Neutrophil (primary cell): ENCODE measurements at regions not wholly inside any gene's neighbourhood (a gene's known extent, or its start where the extent isn't known, plus 50 kb on each side); places are given as distances from the start of the nearest gene placed in this dataset.

Experiments used
- H3K27ac ChIP-seq: fragments of 200-600 bp; sonication (generic); 2 replicates; pipeline ENCODE4 v1.5.1; 2016; ENCODE audit warnings: mild to moderate bottlenecking, moderate library complexity
- H3K27me3 ChIP-seq: fragments of 200-600 bp; sonication (generic); 2 replicates; pipeline ENCODE4 v1.6.0; 2016; ENCODE audit warnings: mild to moderate bottlenecking
- H3K36me3 ChIP-seq: fragments of 200-600 bp; sonication (generic); 2 replicates; pipeline ENCODE4 v1.5.1; 2017
- H3K4me1 ChIP-seq, 2 experiments: fragments of 200-600 bp in 1 of 2; sonication (generic) in 1 of 2; 1 replicate in 1 of 2; 2 replicates in 1 of 2; pipeline versions ENCODE4 v1.5.1 to v1.6.1; 2013 to 2016; ENCODE audit warnings: low read depth in 1 of 2, low read length in 1 of 2, mild to moderate bottlenecking in 1 of 2, moderate library complexity in 1 of 2; ENCODE audit not compliant: control insufficient read depth in 1 of 2, insufficient read depth in 1 of 2
- H3K4me3 ChIP-seq, 2 experiments: fragments of 200-600 bp in 1 of 2; sonication (generic) in 1 of 2; 1 replicate in 1 of 2; 2 replicates in 1 of 2; pipeline ENCODE4 v1.5.1; 2013 to 2016; ENCODE audit warnings: low read depth in 1 of 2, low read length in 1 of 2, mild to moderate bottlenecking in 1 of 2, moderate library complexity in 1 of 2
- H3K9me3 ChIP-seq: fragments of 200-600 bp; sonication (generic); 2 replicates; pipeline ENCODE4 v1.5.1; 2016
- TF ChIP-seq, protein P1 (sequence below): fragments of 200-600 bp; sonication (generic); IDR thresholded peaks from 2 replicates; pipeline ENCODE4 v1.5.1; 2016; ENCODE audit warnings: antibody characterized with exemption

DNA sequence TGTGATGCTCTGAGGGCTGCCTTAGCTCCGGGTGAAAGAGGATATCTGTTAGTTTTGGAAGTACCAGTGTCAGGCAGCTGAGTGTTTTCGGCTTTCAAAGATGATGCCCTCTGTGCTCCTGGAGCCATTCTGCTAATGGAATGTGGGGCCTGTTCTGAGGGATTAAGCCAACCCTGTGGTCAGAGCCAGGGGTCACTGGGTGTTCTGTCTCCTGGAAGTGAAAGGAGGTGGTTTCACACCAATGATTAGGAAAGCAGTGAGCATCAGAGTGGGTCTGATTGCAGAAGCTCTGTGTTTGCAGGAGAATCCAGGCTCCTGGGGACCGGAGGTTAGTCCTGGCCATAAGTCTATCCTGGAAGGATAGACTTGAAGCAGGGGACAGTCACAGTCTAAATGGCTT lies 94.6 kb downstream of the UQCRFS1 start:
- H3K4me3 ChIP-seq, result no peak overlapping the region
- no peaks in the 10 kb centered on the region for H3K4me1 ChIP-seq
- no peaks in the 10 kb centered on the region for H3K36me3 ChIP-seq
- no peaks in the 10 kb centered on the region for H3K9me3 ChIP-seq
- TF ChIP-seq, protein P1, sequence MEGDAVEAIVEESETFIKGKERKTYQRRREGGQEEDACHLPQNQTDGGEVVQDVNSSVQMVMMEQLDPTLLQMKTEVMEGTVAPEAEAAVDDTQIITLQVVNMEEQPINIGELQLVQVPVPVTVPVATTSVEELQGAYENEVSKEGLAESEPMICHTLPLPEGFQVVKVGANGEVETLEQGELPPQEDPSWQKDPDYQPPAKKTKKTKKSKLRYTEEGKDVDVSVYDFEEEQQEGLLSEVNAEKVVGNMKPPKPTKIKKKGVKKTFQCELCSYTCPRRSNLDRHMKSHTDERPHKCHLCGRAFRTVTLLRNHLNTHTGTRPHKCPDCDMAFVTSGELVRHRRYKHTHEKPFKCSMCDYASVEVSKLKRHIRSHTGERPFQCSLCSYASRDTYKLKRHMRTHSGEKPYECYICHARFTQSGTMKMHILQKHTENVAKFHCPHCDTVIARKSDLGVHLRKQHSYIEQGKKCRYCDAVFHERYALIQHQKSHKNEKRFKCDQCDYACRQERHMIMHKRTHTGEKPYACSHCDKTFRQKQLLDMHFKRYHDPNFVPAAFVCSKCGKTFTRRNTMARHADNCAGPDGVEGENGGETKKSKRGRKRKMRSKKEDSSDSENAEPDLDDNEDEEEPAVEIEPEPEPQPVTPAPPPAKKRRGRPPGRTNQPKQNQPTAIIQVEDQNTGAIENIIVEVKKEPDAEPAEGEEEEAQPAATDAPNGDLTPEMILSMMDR, result no peak
- no peak overlapping the region for H3K27ac ChIP-seq
- no peaks in the 10 kb centered on the region for H3K27me3 ChIP-seq

DNA sequence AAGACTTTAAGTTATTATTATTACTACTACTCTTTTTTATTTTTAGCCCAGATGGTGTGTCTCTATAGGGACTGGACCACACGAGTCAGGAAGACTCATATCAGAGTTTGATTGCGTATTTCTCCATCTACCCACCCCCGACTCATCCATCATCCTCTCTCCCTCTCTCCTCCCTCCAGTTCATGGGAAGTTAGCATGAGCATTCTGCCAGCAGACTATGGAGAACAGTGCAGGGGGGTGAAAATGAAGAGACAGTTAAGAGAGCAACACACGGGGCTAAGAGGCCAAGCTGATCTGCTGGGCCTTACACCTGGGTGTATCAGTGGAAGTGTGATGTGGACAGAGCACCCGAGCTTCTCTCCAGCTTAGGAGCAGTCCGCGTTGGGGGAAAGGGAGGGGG lies 95.0 kb downstream of the UQCRFS1 start:
- Histone ChIP-seq H3K4me1 (no peaks in the 10 kb centered on the region), H3K27ac (no peak overlapping the region), H3K4me3 (no peak overlapping the region), H3K27me3 (no peaks in the 10 kb centered on the region), H3K9me3 (no peaks in the 10 kb centered on the region), H3K36me3 (no peaks in the 10 kb centered on the region)
- TF ChIP-seq, protein P1, result no peak

DNA sequence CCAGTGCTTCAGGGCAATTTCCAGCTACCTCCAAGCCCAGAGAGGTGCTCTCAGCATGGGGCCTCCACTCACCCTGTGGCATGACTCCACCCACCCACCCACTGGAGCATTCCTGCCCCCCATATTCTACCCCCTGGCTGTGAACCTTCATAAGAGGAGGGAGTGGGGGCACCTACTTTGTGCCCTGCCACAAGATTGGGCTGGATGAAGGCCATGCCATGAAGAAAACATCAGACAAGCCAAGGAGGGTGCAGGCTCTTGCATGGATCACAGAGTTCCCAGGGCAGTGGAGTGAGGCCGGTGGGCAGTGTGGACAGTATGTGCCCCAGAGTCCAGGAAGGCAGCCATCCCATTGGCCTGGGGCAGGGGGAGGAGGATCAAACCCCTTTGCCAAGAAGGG lies 97.8 kb downstream of the UQCRFS1 start:
- H3K27me3 ChIP-seq, result no peaks in the 10 kb centered on the region
- no peaks in the 10 kb centered on the region for H3K36me3 ChIP-seq
- H3K27ac ChIP-seq, result no peak overlapping the region
- H3K4me1 ChIP-seq, result no peaks in the 10 kb centered on the region
- H3K4me3 ChIP-seq, result no peak overlapping the region
- no peaks in the 10 kb centered on the region for H3K9me3 ChIP-seq
- TF ChIP-seq, protein P1, result no peak

DNA sequence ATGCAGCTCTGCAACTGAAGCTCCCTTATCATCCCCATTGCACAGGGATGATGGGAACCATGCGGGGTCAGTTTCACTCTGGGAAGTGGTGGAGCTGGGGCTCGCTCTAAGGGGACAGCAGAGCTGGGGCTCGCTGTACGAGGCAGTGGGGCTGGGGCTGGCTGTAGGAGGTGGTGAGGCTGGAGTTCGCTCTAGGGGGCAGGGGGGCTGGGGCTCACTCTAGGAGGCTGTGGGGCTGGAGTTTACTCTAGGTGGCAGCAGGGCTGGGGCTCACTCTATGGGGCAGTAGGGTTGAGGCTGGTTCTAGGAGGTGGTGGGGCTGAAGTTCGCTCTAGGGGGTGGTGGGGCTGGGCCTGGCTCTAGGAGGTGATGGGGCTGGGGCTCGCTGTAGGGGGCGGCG lies 99.1 kb downstream of the UQCRFS1 start:
- TF ChIP-seq, protein P1, result no peak
- no peak overlapping the region for H3K4me3 ChIP-seq
- H3K9me3 ChIP-seq, result no peaks in the 10 kb centered on the region
- no peaks in the 10 kb centered on the region for H3K4me1 ChIP-seq
- H3K27me3 ChIP-seq, result no peaks in the 10 kb centered on the region
- no peaks in the 10 kb centered on the region for H3K36me3 ChIP-seq
- no peak overlapping the region for H3K27ac ChIP-seq

DNA sequence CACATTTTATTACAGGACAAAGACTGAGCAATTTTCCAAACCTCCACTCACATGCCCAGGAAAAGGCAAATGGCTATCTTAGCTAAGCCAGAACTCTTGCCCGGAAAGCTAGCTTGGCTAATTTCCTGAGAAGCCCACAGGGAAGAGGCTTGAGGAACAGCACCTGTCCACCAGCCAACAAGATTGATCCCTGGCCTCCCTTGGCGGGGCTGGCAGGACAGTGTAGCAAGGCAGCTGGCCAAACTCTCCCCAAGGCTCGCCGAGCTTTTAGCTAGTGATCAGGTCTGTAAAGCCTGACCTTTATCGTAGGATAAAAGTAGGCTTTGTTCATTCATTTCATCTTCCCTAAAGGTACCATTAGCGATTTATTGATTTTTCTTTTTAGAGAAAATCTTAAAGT lies 101.4 kb downstream of the UQCRFS1 start:
- H3K27me3 ChIP-seq, result no peaks in the 10 kb centered on the region
- no peaks in the 10 kb centered on the region for H3K9me3 ChIP-seq
- TF ChIP-seq, protein P1, result no peak
- no peak overlapping the region for H3K4me3 ChIP-seq
- H3K27ac ChIP-seq, result no peak overlapping the region
- H3K4me1 ChIP-seq, result no peaks in the 10 kb centered on the region
- H3K36me3 ChIP-seq, result no peaks in the 10 kb centered on the region

DNA sequence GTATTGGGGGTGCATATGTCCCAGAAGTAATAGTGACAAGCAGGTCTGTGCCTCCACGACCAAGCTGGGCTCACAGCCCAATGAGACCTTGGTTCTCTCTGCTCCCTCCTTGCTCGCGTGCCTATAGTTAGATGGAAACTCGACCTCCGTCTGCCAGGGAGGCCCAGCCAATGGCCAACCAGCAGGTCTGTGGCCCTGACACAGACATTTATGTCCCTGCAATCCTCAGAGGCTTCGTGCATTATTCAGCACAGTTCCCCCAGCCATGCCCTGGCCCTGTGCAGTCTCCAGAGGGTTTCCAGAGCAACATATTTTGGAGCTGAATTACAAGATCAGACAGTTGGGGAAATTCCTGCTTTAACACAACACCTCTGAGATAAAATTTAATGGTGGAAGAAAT lies 105.1 kb downstream of the UQCRFS1 start:
- H3K36me3 ChIP-seq, result no peaks in the 10 kb centered on the region
- H3K27ac ChIP-seq, result no peak overlapping the region
- no peaks in the 10 kb centered on the region for H3K27me3 ChIP-seq
- H3K4me3 ChIP-seq, result no peak overlapping the region
- TF ChIP-seq, protein P1, result no peak
- no peaks in the 10 kb centered on the region for H3K9me3 ChIP-seq
- H3K4me1 ChIP-seq, result no peaks in the 10 kb centered on the region
